Neutrophil (primary cell): ENCODE measurements at regions not wholly inside any gene's neighbourhood (a gene's known extent, or its start where the extent isn't known, plus 50 kb on each side); places are given as distances from the start of the nearest gene placed in this dataset.

Experiments used
- H3K27ac ChIP-seq: fragments of 200-600 bp; sonication (generic); 2 replicates; pipeline ENCODE4 v1.5.1; 2016; ENCODE audit warnings: mild to moderate bottlenecking, moderate library complexity
- H3K27me3 ChIP-seq: fragments of 200-600 bp; sonication (generic); 2 replicates; pipeline ENCODE4 v1.6.0; 2016; ENCODE audit warnings: mild to moderate bottlenecking
- H3K36me3 ChIP-seq: fragments of 200-600 bp; sonication (generic); 2 replicates; pipeline ENCODE4 v1.5.1; 2017
- H3K4me1 ChIP-seq, 2 experiments: fragments of 200-600 bp in 1 of 2; sonication (generic) in 1 of 2; 1 replicate in 1 of 2; 2 replicates in 1 of 2; pipeline versions ENCODE4 v1.5.1 to v1.6.1; 2013 to 2016; ENCODE audit warnings: low read depth in 1 of 2, low read length in 1 of 2, mild to moderate bottlenecking in 1 of 2, moderate library complexity in 1 of 2; ENCODE audit not compliant: control insufficient read depth in 1 of 2, insufficient read depth in 1 of 2
- H3K4me3 ChIP-seq, 2 experiments: fragments of 200-600 bp in 1 of 2; sonication (generic) in 1 of 2; 1 replicate in 1 of 2; 2 replicates in 1 of 2; pipeline ENCODE4 v1.5.1; 2013 to 2016; ENCODE audit warnings: low read depth in 1 of 2, low read length in 1 of 2, mild to moderate bottlenecking in 1 of 2, moderate library complexity in 1 of 2
- H3K9me3 ChIP-seq: fragments of 200-600 bp; sonication (generic); 2 replicates; pipeline ENCODE4 v1.5.1; 2016
- TF ChIP-seq, protein P1 (sequence below): fragments of 200-600 bp; sonication (generic); IDR thresholded peaks from 2 replicates; pipeline ENCODE4 v1.5.1; 2016; ENCODE audit warnings: antibody characterized with exemption

DNA sequence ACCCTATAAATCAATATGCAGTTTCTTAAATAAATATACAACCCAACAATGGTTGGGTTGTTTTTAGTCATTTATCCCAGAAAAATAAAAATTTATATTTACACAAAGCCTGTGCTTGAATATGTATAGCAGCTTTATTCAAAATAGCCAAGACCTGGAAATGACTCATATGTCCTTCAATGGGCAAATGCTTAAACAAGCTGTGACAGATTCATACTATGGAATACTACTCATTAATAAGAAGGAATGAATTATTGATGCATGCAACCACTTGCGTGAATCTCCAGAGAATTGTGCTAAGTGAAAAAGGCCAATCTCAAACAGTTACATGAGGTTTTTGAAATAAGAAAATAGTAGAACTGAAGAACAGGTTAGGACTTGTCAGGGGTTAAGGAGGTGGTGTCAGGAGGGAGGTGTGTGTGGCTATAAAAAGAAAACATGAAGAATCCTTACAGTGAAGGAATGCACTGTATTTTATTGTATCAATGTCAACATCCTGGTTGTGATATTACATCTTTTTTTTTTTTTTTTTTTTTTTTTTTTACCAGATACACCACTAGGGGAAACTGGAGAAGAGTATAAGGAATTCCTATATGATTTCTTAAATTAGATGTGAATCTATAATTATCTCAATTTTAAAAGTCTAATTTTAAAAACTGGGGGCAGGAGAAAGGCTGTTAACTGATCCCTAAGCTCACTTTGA, 82.4 kb upstream of the CD44 start:
- Histone ChIP-seq H3K9me3 (no peaks in the 10 kb centered on the region), H3K27me3 (no peaks in the 10 kb centered on the region), H3K4me3 (no peak overlapping the region), H3K27ac (no peak overlapping the region), H3K36me3 (no peaks in the 10 kb centered on the region), H3K4me1 (peaks cover 29 to 33% of the 10 kb centered on the region in 2 experiments)
- TF ChIP-seq, protein P1, sequence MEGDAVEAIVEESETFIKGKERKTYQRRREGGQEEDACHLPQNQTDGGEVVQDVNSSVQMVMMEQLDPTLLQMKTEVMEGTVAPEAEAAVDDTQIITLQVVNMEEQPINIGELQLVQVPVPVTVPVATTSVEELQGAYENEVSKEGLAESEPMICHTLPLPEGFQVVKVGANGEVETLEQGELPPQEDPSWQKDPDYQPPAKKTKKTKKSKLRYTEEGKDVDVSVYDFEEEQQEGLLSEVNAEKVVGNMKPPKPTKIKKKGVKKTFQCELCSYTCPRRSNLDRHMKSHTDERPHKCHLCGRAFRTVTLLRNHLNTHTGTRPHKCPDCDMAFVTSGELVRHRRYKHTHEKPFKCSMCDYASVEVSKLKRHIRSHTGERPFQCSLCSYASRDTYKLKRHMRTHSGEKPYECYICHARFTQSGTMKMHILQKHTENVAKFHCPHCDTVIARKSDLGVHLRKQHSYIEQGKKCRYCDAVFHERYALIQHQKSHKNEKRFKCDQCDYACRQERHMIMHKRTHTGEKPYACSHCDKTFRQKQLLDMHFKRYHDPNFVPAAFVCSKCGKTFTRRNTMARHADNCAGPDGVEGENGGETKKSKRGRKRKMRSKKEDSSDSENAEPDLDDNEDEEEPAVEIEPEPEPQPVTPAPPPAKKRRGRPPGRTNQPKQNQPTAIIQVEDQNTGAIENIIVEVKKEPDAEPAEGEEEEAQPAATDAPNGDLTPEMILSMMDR, result no peak

- peak overlapping the region; percentile 72 for H3K27ac ChIP-seq
- H3K9me3 ChIP-seq, result no peaks in the 10 kb centered on the region
- H3K4me1 ChIP-seq, result peaks cover 29 to 33% of the 10 kb centered on the region in 2 experiments
- TF ChIP-seq, protein P1, result no peak
- H3K27me3 ChIP-seq, result no peaks in the 10 kb centered on the region
- H3K4me3 ChIP-seq, result no peak overlapping the region
- no peaks in the 10 kb centered on the region for H3K36me3 ChIP-seq
These were observed 80.9 kb upstream of the CD44 start for GRCh38 chr11:35057926-35058668.

GRCh38 chr11:35058669-35059434, 80.1 kb upstream of the CD44 start:
- Histone ChIP-seq H3K4me1 (peaks cover 33 to 34% of the 10 kb centered on the region in 2 experiments), H3K27me3 (no peaks in the 10 kb centered on the region), H3K9me3 (no peaks in the 10 kb centered on the region), H3K4me3 (peak overlapping the region in 1 of 2 experiments; percentile 0), H3K27ac (peak overlapping the region; percentile 72), H3K36me3 (no peaks in the 10 kb centered on the region)
- TF ChIP-seq, protein P1, result no peak

DNA sequence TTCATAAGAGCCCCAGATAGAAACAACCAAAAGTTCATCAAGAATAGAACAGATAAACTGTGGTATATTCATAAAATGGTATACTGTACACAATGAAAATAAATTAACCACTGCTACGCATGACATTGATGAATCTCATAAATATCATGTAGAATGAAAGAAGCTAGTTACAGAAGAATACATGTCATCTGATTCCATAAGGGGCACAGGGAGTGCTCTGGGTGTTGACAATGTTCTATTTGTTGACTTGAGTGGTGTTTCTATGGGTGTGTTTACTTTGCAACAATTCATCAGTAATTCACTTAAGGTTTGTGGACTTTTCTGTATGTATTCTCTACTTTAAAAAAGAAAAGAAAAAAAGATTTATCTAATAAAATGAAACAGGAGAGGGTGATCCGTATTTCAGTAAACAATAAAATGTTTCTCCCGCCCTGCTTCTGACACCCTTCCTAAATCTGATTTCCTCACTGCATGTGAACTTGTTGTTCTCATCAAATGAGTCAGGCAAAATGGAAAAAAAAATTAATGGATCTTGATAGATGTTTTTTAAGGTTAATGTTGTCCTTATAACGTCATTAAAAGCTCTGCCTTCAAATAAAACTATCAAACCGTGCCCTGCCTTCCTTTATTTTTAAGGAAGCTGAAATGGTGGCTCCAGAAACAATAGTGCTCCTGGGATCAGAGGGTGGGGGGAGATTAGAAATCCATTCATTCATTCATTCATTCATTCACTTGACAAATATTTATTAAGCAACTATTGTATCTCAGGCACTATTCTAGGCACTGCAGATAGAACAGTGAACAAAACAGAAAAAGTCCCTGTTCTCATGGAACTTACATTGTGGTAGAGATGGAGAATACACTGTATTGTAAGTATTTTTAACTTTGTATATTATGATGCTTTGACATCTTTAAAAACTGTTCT, 77.2 kb upstream of the CD44 start:
- Histone ChIP-seq H3K4me3 (no peak overlapping the region), H3K27ac (no peak overlapping the region), H3K27me3 (no peaks in the 10 kb centered on the region), H3K4me1 (peaks cover 39 to 46% of the 10 kb centered on the region in 2 experiments), H3K9me3 (no peaks in the 10 kb centered on the region), H3K36me3 (no peaks in the 10 kb centered on the region)
- TF ChIP-seq, protein P1, result no peak

DNA sequence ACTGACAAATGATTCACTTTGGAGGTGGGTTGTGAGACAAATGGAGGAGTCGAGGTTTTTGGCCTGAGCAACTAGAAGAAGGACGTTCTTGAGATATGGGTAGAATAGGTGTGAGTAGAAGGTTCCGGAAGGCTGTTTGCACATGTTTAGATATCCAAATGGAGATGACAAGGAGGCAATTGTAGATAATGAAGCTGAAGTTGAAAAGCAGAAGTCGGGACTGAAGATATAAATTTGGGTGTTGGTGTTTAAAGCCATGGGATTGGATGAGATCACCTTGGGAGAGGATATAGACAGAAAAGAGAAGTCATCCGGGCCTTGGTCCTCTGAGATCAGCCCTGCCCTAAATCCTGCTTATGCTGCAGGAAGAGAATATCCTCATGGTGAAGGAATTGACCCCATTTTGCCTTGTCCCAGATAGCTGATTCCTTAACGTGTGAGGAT, 75.5 kb upstream of the CD44 start:
- Histone ChIP-seq H3K4me3 (no peak overlapping the region), H3K27ac (no peak overlapping the region), H3K27me3 (no peaks in the 10 kb centered on the region), H3K36me3 (no peaks in the 10 kb centered on the region), H3K9me3 (no peaks in the 10 kb centered on the region), H3K4me1 (peaks cover 28 to 30% of the 10 kb centered on the region in 2 experiments)
- TF ChIP-seq, protein P1, result no peak
